Bronchial epithelial cell (primary cell): ENCODE measurements at regions not wholly inside any gene's neighbourhood (a gene's known extent, or its start where the extent isn't known, plus 50 kb on each side); places are given as distances from the start of the nearest gene placed in this dataset.

Experiments
- DNase-seq: peaks from one replicate; pipeline ENCODE4 v3.0.0-alpha.2; 2010; ENCODE audit warnings: low read depth
- FAIRE-seq: peaks from 2 replicates; lab custom pipeline; 2011; peaks lifted over from hg19 to GRCh38; lab: Jason Lieb, UNC
- H3K27me3 ChIP-seq: 2 replicates; pipeline ENCODE4 v1.5.1; 2011; ENCODE audit warnings: low read length; ENCODE audit not compliant: control insufficient read depth, insufficient read depth
- H3K36me3 ChIP-seq: 2 replicates; pipeline ENCODE4 v1.5.1; 2011; ENCODE audit warnings: low read length; ENCODE audit not compliant: control insufficient read depth, insufficient read depth
- H3K4me3 ChIP-seq: 2 replicates; pipeline ENCODE4 v1.5.1; 2011; ENCODE audit warnings: mild to moderate bottlenecking, low read depth, low read length, control low read depth
- CTCF ChIP-seq: IDR thresholded peaks from 2 replicates; pipeline ENCODE4 v1.5.1; 2011; ENCODE audit warnings: mild to moderate bottlenecking, moderate library complexity, low read length, control low read depth, inconsistent platforms; ENCODE audit not compliant: insufficient read depth, severe bottlenecking

DNA sequence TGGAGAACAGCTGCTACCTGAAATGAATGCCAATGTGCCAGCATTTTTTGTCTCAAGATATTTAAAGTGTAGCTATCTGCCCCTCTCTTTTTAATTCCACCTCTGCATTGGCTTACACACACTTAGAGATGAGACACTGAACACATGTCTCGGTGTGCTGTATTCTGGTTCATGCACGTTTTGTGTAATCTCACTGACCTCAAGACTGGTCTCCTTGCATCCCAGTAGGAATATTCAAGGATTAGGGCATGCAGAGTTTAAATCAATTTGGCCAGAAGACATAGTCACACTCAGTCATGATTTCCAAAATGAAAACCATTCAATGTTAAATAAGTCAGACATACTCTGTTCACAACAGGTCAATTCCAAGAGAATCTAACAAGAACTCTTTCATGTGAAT lies 561.8 kb upstream of the TUSC1 start:
- Histone ChIP-seq H3K27me3 (no peaks in the 10 kb centered on the region), H3K36me3 (no peaks in the 10 kb centered on the region), H3K4me3 (no peak overlapping the region)
- TF ChIP-seq CTCF, result no peak
- no peak for FAIRE-seq
- no peak for DNase-seq

- TF ChIP-seq CTCF, result no peak
- no peaks in the 10 kb centered on the region for H3K36me3 ChIP-seq
- FAIRE-seq (no peak), DNase-seq (no peak)
- H3K27me3 ChIP-seq, result no peaks in the 10 kb centered on the region
- no peak overlapping the region for H3K4me3 ChIP-seq
Observed at GRCh38 chr9:26237256-26237655, 559.0 kb upstream of the TUSC1 start.

GRCh38 chr9:26234865-26235264 lies 556.6 kb upstream of the TUSC1 start:
- no peak for TF ChIP-seq CTCF
- FAIRE-seq (no peak), DNase-seq (no peak)
- Histone ChIP-seq H3K36me3 (no peaks in the 10 kb centered on the region), H3K27me3 (no peaks in the 10 kb centered on the region), H3K4me3 (no peak overlapping the region)

DNA sequence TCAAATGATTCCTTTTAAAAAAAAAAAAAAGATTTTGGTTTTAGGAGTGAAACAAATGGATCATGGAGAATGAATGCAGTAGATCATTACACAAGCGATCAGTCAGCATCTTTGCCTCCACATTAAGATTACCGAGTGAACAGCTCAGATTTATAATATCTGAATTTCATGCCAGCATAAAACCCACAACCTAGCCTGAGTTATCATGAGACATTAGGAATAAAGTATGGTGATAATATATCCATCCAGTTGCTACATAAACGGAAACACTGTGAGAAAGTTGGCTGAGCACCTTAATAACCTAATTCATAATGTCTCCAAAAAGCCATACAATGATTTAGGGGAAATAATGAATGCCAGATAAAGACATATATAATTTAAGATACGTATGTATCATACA lies 553.1 kb upstream of the TUSC1 start:
- H3K4me3 ChIP-seq, result no peak overlapping the region
- H3K36me3 ChIP-seq, result no peaks in the 10 kb centered on the region
- no peak for TF ChIP-seq CTCF
- DNase-seq (no peak), FAIRE-seq (no peak)
- H3K27me3 ChIP-seq, result no peaks in the 10 kb centered on the region

- Histone ChIP-seq H3K27me3 (no peaks in the 10 kb centered on the region), H3K36me3 (no peaks in the 10 kb centered on the region), H3K4me3 (no peak overlapping the region)
- FAIRE-seq (no peak), DNase-seq (no peak)
- TF ChIP-seq CTCF, result no peak
Observed at GRCh38 chr9:26229324-26230054, 551.2 kb upstream of the TUSC1 start.

- no peaks in the 10 kb centered on the region for H3K27me3 ChIP-seq
- no peak overlapping the region for H3K4me3 ChIP-seq
- DNase-seq, result no peak
- H3K36me3 ChIP-seq, result no peaks in the 10 kb centered on the region
- TF ChIP-seq CTCF, result no peak
- no peak for FAIRE-seq
Observed at GRCh38 chr9:26228273-26228672, 550.0 kb upstream of the TUSC1 start.
